BE2C (cell line): ENCODE measurements at regions not wholly inside any gene's neighbourhood (a gene's known extent, or its start where the extent isn't known, plus 50 kb on each side); places are given as distances from the start of the nearest gene placed in this dataset.

Source experiments
- DNase-seq: peaks from one replicate; pipeline ENCODE4 v3.0.0-alpha.2; 2020
- H3K27me3 ChIP-seq: fragments of 250-450 bp; sonication (Bioruptor Pico); 2 replicates; pipeline ENCODE4 v1.5.1; 2020; ENCODE audit warnings: mild to moderate bottlenecking
- H3K36me3 ChIP-seq: fragments of 250-450 bp; sonication (Bioruptor Pico); 2 replicates; pipeline ENCODE4 v1.5.1; 2020; ENCODE audit warnings: mild to moderate bottlenecking
- H3K4me1 ChIP-seq: fragments of 250-450 bp; sonication (Bioruptor Pico); 2 replicates; pipeline ENCODE4 v1.5.1; 2020
- H3K4me3 ChIP-seq: 2 replicates; pipeline ENCODE4 v1.5.1; 2011; ENCODE audit warnings: low read depth, low read length
- H3K9me3 ChIP-seq: fragments of 250-450 bp; sonication (Bioruptor Pico); 2 replicates; pipeline ENCODE4 v1.5.1; 2020
- TF ChIP-seq, protein P1 (sequence below): IDR thresholded peaks from 2 replicates; pipeline ENCODE4 v1.5.1; 2012; ENCODE audit warnings: mild to moderate bottlenecking, low read depth, low read length

DNA sequence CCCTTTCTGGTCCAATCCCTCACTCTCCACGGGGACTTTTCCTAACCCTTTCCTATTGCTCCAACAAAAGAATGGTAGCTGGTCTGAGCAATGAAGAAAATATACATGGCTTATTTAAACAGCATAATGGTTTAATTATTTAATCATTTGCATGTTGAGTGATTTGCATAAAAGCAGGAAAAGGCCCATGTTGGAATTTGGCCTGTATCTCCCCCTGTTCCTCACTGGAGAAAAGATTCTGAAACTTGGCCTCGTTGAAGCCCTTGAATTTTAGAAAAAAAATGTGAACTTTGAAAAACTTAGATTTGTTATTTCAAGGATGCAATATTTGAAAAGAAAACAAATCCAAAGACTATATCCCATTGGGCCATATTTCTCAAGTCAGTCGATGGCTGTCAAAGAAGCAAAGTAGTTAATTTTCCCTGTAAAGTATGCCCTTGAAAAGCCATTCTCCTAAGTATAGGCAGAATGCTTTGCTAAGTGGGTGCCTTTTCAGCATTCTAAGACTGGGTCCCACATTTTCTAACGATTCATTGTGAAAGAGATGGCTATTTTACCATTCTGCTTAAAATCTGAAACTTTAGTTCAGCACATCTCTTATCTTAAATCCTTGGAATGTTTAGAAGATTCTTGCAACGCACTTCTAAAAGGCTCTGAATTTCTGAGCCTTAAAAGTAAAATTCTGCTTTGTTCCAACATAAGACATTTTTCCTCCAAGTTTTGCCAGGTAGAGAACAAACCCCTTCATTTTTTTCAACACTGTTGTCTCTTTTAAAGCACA is 428.8 kb downstream of the ARHGEF28 start:
- DNase-seq, result no peak
- H3K9me3 ChIP-seq, result no peaks in the 10 kb centered on the region
- TF ChIP-seq, protein P1, sequence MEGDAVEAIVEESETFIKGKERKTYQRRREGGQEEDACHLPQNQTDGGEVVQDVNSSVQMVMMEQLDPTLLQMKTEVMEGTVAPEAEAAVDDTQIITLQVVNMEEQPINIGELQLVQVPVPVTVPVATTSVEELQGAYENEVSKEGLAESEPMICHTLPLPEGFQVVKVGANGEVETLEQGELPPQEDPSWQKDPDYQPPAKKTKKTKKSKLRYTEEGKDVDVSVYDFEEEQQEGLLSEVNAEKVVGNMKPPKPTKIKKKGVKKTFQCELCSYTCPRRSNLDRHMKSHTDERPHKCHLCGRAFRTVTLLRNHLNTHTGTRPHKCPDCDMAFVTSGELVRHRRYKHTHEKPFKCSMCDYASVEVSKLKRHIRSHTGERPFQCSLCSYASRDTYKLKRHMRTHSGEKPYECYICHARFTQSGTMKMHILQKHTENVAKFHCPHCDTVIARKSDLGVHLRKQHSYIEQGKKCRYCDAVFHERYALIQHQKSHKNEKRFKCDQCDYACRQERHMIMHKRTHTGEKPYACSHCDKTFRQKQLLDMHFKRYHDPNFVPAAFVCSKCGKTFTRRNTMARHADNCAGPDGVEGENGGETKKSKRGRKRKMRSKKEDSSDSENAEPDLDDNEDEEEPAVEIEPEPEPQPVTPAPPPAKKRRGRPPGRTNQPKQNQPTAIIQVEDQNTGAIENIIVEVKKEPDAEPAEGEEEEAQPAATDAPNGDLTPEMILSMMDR, result no peak
- no peaks in the 10 kb centered on the region for H3K27me3 ChIP-seq
- H3K36me3 ChIP-seq, result no peaks in the 10 kb centered on the region
- H3K4me1 ChIP-seq, result peaks cover 14% of the 10 kb centered on the region
- no peak overlapping the region for H3K4me3 ChIP-seq

DNA sequence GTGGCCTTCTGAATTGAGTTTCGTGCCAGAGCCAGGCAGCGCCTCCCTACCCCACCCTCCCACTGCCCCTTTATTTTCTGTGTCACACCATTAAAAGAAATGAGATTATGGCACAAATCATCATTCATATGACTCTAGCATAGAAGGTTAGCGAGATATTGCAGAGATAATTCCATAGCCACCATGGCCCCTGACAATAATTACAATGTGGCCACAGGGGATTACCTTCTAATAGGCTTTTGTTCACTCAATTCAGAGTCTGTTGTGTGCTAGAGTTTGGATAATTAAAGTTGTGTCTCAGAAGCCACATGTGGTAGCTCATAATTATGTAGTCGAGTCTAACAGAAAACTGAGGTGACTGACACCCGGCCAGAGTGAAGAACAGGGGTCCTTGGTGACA is 428.1 kb downstream of the ARHGEF28 start:
- no peak for DNase-seq
- Histone ChIP-seq H3K4me3 (no peak overlapping the region), H3K9me3 (no peaks in the 10 kb centered on the region), H3K27me3 (no peaks in the 10 kb centered on the region), H3K4me1 (peaks cover 14% of the 10 kb centered on the region), H3K36me3 (no peaks in the 10 kb centered on the region)
- TF ChIP-seq, protein P1, result no peak

DNA sequence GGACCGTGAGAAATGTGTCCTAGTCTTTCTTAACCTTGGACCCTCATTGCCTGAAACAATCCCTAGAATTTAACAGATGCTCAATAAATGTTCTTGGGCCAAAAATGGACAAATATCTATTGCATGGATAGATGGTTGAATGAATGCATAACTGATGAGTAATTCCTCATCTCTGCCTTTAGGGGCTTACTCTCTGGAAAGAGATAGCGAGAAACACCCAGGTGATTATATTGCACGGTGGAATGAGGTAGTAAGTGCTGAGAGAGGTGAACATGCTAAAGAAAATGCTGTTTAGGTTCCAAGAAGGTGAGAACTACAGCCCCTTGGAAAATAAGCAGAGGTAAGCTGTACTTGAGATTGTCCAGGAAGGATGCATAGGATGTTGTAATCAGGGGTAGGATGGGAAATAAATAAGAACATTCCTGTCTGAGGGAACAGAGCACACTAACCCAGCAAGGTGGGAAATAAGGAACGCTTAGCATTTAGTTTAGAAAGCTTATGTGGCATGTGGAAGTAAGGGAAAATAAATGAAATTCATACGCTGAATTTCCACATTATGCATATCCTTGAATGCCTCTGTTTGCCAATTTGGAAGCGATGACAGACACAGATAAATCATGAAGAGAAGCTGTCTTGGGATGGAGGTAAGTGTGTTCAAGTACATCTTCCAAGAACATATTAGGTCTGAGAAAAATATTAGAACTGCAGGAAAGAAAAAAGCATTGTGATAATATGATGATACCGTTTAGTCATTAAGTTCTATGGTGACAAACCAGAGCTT is 426.6 kb downstream of the ARHGEF28 start:
- no peak for DNase-seq
- TF ChIP-seq, protein P1, result no peak; the same call in 1 of the 2 replicates
- no peaks in the 10 kb centered on the region for H3K27me3 ChIP-seq

DNA sequence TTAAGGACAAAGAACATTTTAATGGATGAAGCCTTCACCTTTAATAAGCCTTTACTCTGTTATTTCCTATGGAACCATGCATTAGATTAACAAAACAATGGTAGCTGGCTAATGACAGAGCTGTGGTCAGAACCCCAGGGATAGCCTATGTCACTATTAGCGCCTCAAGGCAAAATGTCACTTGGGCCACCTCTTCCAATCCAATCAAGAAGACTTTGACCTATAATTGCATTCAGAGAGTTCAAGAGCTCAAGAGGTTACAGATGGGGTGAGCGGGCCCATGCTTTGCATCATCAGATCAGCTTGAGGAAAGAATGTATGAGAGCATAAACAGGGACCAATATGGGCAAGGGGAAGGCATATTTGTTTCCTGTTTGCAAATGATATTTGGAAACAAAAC is 425.1 kb downstream of the ARHGEF28 start:
- DNase-seq, result no peak
- no peak overlapping the region for H3K4me3 ChIP-seq
- H3K27me3 ChIP-seq, result no peaks in the 10 kb centered on the region
- no peaks in the 10 kb centered on the region for H3K9me3 ChIP-seq
- H3K4me1 ChIP-seq, result peaks cover 14% of the 10 kb centered on the region
- TF ChIP-seq, protein P1, result no peak
- H3K36me3 ChIP-seq, result no peaks in the 10 kb centered on the region

More for the DNA sequence above, 426.6 kb downstream of the ARHGEF28 start:
- Histone ChIP-seq H3K36me3 (no peaks in the 10 kb centered on the region), H3K4me1 (peaks cover 14% of the 10 kb centered on the region), H3K4me3 (no peak overlapping the region), H3K9me3 (no peaks in the 10 kb centered on the region)

DNA sequence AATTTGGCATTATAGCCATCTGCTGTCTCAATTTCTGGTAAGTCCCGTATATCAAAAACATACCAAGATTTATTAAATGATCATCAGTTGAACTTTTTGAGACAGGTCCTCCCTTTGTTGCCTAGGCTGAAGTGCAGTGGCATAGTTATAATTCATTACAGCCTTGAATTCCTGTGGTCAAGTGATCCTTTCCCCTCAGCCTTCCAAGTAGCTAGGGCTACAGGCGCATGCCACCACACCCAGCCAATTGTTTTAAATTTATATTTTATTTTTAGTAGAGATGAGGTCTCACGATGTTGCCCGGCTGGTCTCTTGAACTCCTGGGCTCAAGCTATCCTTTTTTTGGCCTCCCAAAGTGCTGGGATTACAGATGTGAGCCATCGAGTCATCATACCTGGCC is 418.9 kb downstream of the ARHGEF28 start:
- Histone ChIP-seq H3K36me3 (no peaks in the 10 kb centered on the region), H3K27me3 (no peaks in the 10 kb centered on the region), H3K9me3 (no peaks in the 10 kb centered on the region), H3K4me1 (peaks cover 8% of the 10 kb centered on the region), H3K4me3 (no peak overlapping the region)
- TF ChIP-seq, protein P1, result no peak
- DNase-seq, result no peak

DNA sequence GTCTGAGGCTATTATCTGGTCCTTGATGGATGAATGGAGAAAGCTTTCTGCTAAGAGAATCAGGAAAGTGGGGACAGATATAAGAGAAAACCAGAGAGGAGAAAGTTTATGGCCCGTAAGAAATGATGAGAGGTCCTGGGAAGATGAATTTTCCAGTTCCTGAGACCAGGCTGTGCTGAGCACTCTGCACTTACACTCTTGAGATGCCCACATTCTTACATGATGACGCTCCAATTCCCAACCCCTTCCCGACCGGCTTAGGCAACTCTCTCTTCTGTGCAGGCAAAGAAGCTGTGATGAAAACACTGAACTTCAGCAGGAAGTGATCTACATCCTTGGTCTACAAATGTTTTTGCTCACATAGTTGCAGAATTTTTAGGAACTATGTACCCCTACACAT is 417.0 kb downstream of the ARHGEF28 start:
- TF ChIP-seq, protein P1, result no peak
- Histone ChIP-seq H3K4me1 (peaks cover 12% of the 10 kb centered on the region), H3K9me3 (no peaks in the 10 kb centered on the region), H3K4me3 (no peak overlapping the region), H3K36me3 (no peaks in the 10 kb centered on the region), H3K27me3 (no peaks in the 10 kb centered on the region)
- no peak for DNase-seq
